GM12872 (cell line): ENCODE measurements at regions not wholly inside any gene's neighbourhood (a gene's known extent, or its start where the extent isn't known, plus 50 kb on each side); places are given as distances from the start of the nearest gene placed in this dataset.

ENCODE experiments used
- TF ChIP-seq, protein P1 (sequence below): IDR thresholded peaks from 3 replicates; pipeline ENCODE4 v1.5.1; 2011; ENCODE audit warnings: low read depth, mild to moderate bottlenecking, low read length, moderate library complexity; ENCODE audit not compliant: insufficient read depth

DNA sequence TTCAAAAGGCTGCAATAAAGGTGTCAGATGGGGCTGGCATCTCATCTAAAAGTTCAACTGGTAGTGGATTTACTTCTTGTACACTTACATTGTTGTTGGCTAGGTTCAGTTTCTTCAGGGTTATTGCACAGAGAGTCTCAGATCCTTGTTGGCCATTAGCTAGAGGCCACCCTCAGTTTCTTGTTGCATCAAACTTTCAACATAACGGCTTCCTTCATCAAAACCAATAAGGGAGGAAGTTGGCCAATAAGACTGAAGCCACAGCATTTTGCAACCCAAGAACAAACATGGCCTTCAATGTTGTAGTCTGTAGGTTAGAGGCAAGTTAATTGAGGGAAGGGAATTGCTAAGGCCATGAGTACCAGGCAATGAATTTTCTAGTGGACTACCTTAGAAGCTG, 218.0 kb downstream of the ZBBX start:
- TF ChIP-seq, protein P1, sequence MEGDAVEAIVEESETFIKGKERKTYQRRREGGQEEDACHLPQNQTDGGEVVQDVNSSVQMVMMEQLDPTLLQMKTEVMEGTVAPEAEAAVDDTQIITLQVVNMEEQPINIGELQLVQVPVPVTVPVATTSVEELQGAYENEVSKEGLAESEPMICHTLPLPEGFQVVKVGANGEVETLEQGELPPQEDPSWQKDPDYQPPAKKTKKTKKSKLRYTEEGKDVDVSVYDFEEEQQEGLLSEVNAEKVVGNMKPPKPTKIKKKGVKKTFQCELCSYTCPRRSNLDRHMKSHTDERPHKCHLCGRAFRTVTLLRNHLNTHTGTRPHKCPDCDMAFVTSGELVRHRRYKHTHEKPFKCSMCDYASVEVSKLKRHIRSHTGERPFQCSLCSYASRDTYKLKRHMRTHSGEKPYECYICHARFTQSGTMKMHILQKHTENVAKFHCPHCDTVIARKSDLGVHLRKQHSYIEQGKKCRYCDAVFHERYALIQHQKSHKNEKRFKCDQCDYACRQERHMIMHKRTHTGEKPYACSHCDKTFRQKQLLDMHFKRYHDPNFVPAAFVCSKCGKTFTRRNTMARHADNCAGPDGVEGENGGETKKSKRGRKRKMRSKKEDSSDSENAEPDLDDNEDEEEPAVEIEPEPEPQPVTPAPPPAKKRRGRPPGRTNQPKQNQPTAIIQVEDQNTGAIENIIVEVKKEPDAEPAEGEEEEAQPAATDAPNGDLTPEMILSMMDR, result no peak

DNA sequence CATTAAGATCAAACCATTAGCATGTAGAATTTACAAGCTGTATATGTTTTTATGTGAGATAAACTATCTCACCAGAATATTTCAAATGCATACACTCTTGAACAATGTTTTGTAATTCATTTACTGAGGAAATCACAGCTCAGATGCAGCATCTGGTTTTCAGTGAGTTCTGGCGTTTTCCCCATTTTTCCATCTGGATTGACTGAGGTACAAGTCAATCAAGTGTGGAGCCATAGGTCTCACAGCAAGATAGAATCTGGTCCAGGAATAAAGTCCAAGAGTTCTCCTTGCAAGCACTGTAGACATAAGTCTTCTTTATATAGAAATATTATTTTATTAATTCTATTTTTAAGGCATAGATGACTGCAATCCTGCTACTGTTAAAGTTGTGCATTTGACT, 219.3 kb downstream of the ZBBX start:
- TF ChIP-seq, protein P1, result no peak

DNA sequence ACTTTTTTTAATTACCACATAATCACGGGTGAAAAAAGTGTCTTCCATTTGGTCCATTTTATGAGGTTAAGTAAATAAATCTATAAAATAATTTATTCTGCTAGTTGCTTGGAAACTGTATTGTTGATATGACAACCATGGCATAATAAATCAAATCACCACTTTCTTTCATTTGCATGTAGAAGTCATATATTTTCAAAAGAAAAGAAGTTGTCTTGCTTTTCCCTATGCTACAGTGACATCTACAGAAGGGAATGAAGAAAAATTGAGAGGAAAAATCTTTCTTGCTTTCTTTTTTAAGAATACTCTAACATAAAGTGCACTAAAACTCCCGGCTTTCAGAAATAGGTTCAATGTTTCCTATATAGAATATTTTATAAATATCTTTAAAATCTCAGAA, 228.5 kb downstream of the ZBBX start:
- TF ChIP-seq, protein P1, result no peak

DNA sequence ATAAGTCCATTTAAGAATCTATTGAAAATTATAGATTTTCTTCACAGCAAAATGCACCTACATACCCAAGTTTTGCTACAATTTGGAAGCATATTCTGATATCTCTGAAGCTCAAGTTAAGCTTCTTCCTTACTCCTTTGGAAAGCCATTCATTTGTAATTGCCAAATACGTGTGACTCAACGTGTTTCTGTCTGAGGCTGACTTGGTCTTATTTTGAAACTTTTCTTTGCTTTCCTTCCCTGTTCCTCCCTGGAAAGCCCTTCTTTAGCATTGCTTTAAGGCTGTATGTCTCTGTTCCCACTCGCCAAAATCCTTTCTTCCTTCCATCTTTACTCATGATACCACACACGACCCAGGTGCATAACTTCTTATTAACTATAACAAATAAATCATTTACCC, 232.0 kb downstream of the ZBBX start:
- TF ChIP-seq, protein P1, result no peak

DNA sequence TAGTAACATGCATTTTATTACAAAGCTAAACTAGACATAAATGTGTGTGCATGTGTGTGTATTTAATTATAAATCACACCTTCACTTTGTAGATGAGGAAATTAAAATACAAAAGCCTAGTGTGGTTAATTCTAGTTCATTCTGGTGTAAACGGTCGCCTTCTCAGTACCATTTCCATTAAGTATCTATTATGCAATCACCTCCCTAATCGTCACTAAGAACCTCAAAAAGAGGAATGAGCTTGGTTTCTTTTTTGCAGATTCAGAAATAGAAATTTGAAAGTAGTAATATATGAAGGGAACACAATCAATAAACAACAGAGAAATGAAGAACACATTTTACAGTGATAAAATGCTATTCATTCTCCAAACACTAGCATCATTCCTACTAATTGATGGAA, 233.2 kb downstream of the ZBBX start:
- TF ChIP-seq, protein P1, result no peak

DNA sequence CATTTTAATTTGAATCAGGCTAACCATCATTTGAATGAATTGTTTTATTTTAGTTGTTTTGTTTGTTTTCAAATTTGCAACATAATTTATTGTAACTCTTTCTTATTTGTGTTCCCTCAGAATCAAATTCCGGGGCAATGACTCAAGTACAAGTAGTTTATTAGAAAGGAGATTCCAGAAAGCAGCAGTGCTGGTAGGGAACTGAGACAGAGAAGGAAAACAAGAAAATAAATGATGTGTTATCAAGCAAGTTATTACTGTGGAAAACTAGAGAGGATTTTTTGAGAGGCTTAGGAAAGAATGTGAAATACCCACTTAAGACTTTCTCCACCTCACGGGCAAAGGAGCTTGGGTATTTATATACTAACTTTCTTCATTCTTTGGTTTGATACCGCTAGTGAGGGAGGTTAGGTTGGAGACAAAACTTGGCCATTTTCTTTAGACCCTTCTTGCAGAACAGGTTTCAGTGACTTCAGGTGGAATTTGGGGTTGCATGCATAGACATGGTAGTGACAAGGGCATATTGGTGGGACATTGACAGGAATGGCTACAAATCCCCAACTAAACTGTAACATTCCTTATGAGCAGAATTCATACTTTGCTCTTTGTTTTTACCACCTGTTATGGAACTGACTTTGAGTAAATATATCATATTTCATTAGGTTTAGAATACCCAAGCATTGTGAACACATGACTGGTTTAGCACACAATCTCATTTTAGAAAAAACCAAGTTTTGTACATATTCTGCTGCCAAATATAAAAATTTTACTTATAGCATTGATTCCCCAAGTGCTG, 254.3 kb downstream of the ZBBX start:
- TF ChIP-seq, protein P1, result no peak

DNA sequence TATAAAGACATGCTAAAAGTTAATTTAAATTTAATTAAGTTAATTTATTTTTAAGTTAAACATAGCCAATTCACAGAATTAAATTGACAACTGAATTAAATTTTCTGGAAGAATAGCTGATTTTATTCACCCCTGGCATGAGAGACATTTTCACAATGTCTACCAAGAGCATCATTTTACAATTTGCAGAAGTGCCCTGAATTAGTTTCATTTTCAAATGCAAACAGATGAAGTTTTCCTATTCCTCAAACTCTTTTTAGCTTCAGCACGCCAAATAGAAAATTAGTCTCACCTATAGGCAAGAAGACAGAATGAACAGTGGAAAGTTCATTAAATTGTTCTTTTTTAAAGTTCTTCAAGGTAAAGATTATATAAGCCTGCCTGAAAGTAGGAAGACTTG, 259.3 kb downstream of the ZBBX start:
- TF ChIP-seq, protein P1, result no peak
